GM12878 (cell line): ENCODE measurements at regions not wholly inside any gene's neighbourhood (a gene's known extent, or its start where the extent isn't known, plus 50 kb on each side); places are given as distances from the start of the nearest gene placed in this dataset.

Experiments
- ATAC-seq: fragments of 200-7000 bp; cut with Tn5 transposase; 3 replicates; pipeline ENCODE4 v1.9.1; 2020; ENCODE audit warnings: mild to moderate bottlenecking, moderate library complexity
- BruUV-seq: library from RNA; stranded (reverse); fragments of 400-500 nt; replicated peaks from 2 replicates; lab custom pipeline; 2021; lab: Mats Ljungman, UMichigan
- CTCF ChIA-PET: fragments of 300-600 bp; sonication (Branson Sonifier 250); formaldehyde crosslinking; extraction: SDS; loops from one replicate; lab custom pipeline; 2021; ENCODE audit warnings: inconsistent platforms; lab: Yijun Ruan, JAX
- POLR2A ChIA-PET: fragments of 350-600 bp; formaldehyde crosslinking; extraction: SDS; loops from one replicate; lab custom pipeline; 2021; ENCODE audit warnings: inconsistent platforms; lab: Charles Lee
- RAD21 ChIA-PET: fragments of 300-600 bp; sonication (Branson Sonifier 250); formaldehyde crosslinking; loops from one replicate; lab custom pipeline; 2023; ENCODE audit warnings: antibody characterized with exemption; ENCODE audit not compliant: unreplicated experiment; lab: Charles Lee
- SMC1A ChIA-PET: fragments of 300-600 bp; sonication (Branson Sonifier 250); formaldehyde crosslinking; loops from one replicate; lab custom pipeline; 2023; ENCODE audit not compliant: unreplicated experiment, uncharacterized antibody; lab: Charles Lee
- DNase-seq: peaks from one replicate; pipeline ENCODE4 v3.0.0-alpha.2; 2011; ENCODE audit warnings: low read depth, low spot score
- FAIRE-seq: peaks from 3 replicates; lab custom pipeline; 2011; peaks lifted over from hg19 to GRCh38; lab: Jason Lieb, UNC
- H2AFZ ChIP-seq: 2 replicates; pipeline ENCODE4 v1.6.0; 2011; ENCODE audit warnings: low read depth, low read length, control low read depth; ENCODE audit not compliant: control insufficient read depth
- H3K27ac ChIP-seq: 2 replicates; pipeline ENCODE4 v1.5.1; 2011; ENCODE audit warnings: control low read depth; ENCODE audit not compliant: control insufficient read depth, insufficient read depth
- H3K27me3 ChIP-seq, 2 experiments: replicated peaks in 1 of 2; 2 replicates each; pipeline versions ENCODE4 v1.6.0 to v1.6.1; 2011; ENCODE audit warnings: low read length in 1 of 2; ENCODE audit not compliant: control insufficient read depth in 2 of 2, insufficient read depth in 2 of 2
- H3K36me3 ChIP-seq, 2 experiments: 2 replicates each; pipeline ENCODE4 v1.5.1; 2011; ENCODE audit warnings: low read length in 1 of 2; ENCODE audit not compliant: control insufficient read depth in 2 of 2, insufficient read depth in 2 of 2
- H3K4me1 ChIP-seq: 2 replicates; pipeline ENCODE4 v1.6.1; 2011; ENCODE audit warnings: mild to moderate bottlenecking, low read length, moderate library complexity, mixed read lengths; ENCODE audit not compliant: control insufficient read depth, insufficient read depth
- H3K4me2 ChIP-seq: 2 replicates; pipeline ENCODE4 v1.6.0; 2011; ENCODE audit warnings: control low read depth; ENCODE audit not compliant: control insufficient read depth, insufficient read depth
- H3K4me3 ChIP-seq: fragments of 200-600 bp; sonication (generic); 2 replicates; pipeline ENCODE4 v1.5.1; 2016
- H3K79me2 ChIP-seq: 2 replicates; pipeline ENCODE4 v1.6.0; 2011; ENCODE audit warnings: low read length; ENCODE audit not compliant: control insufficient read depth, insufficient read depth
- H3K9ac ChIP-seq: 2 replicates; pipeline ENCODE4 v1.8.0; 2011; ENCODE audit warnings: low read length, control low read depth, mixed read lengths; ENCODE audit not compliant: control insufficient read depth, insufficient read depth
- H3K9me3 ChIP-seq: replicated peaks from 3 replicates; pipeline ENCODE4 v1.5.1; 2011; ENCODE audit warnings: mild to moderate bottlenecking, low read length; ENCODE audit not compliant: control insufficient read depth, insufficient read depth
- H4K20me1 ChIP-seq: 2 replicates; pipeline ENCODE4 v1.6.0; 2011; ENCODE audit not compliant: control insufficient read depth, insufficient read depth
- CHD2 ChIP-seq: IDR thresholded peaks from 2 replicates; pipeline ENCODE4 v1.6.1; 2011; ENCODE audit warnings: low read depth, low read length, improper control_type of control experiment, borderline replicate concordance
- CREB1 ChIP-seq: IDR thresholded peaks from 2 replicates; pipeline ENCODE4 v1.6.1; 2012; ENCODE audit warnings: low read depth, mild to moderate bottlenecking, inconsistent platforms
- CTCF ChIP-seq, 3 experiments: IDR thresholded peaks in 2 of 3; conservative IDR thresholded peaks in 1 of 3; 2 replicates each; pipeline ENCODE4 v1.5.1; 2011; ENCODE audit warnings: low read depth in 3 of 3, low read length in 3 of 3, mild to moderate bottlenecking in 3 of 3, control low read depth in 2 of 3, moderate library complexity in 2 of 3, inconsistent platforms in 1 of 3, mixed read lengths in 1 of 3; ENCODE audit not compliant: control insufficient read depth in 2 of 3, insufficient read depth in 1 of 3; ENCODE audit errors: extremely low read depth in 1 of 3
- EGR1 ChIP-seq, 2 experiments: IDR thresholded peaks; 1 replicate in 1 of 2; 2 replicates in 1 of 2; pipeline ENCODE4 v1.6.1; 2011 to 2012; ENCODE audit warnings: low read depth in 2 of 2, low read length in 2 of 2, borderline replicate concordance in 1 of 2, mild to moderate bottlenecking in 1 of 2, moderate library complexity in 1 of 2
- ESRRA ChIP-seq: IDR thresholded peaks from 2 replicates; pipeline ENCODE4 v1.6.1; 2012; ENCODE audit warnings: mild to moderate bottlenecking, low read length, improper control_type of control experiment
- MLLT1 ChIP-seq: fragments of 450-650 bp; IDR thresholded peaks from 2 replicates; pipeline ENCODE4 v1.6.1; 2016; ENCODE audit warnings: mild to moderate bottlenecking
- MTA3 ChIP-seq: IDR thresholded peaks from 2 replicates; pipeline ENCODE4 v1.6.1; 2012; ENCODE audit warnings: low read length, inconsistent platforms, borderline replicate concordance
- NRF1 ChIP-seq: conservative IDR thresholded peaks from 2 replicates; pipeline ENCODE4 v1.6.1; 2011; ENCODE audit warnings: mild to moderate bottlenecking, low read depth, low read length, improper control_type of control experiment
- TCF12 ChIP-seq: IDR thresholded peaks from 2 replicates; pipeline ENCODE4 v1.6.1; 2011; ENCODE audit warnings: low read depth, mild to moderate bottlenecking, low read length
- ZZZ3 ChIP-seq: IDR thresholded peaks from 2 replicates; pipeline ENCODE4 v1.6.1; 2011; ENCODE audit warnings: low read depth; ENCODE audit not compliant: control insufficient read depth, insufficient read length
- WGBS: methylation state at CpG from one replicate; pipeline ENCODE4 v1.1.6; 2016; ENCODE audit warnings: low lambda C conversion rate; ENCODE audit not compliant: insufficient replicate concordance, insufficient coverage; ENCODE audit errors: missing lambda C conversion rate; 5-methylcytosine and 5-hydroxymethylcytosine counted together
- in situ Hi-C: fragments of 300-500 bp; cut with MboI; formaldehyde crosslinking; loops from 9 replicates; pipeline ENCODE4 v1.14.3; 2018; ENCODE audit warnings: mixed read lengths
- intact Hi-C: fragments of 100-400 bp; cut with micrococcal nuclease; formaldehyde crosslinking; loops from one replicate; pipeline ENCODE4 v1.14.2; 2022; ENCODE audit not compliant: unreplicated experiment

- TF ChIP-seq CREB1 (no peak), MLLT1 (no peak), EGR1 (IDR thresholded peaks at IDR 0.05; ENCODE audit: borderline replicate concordance in 1 of 2, low read depth in 2 of 2, low read length in 2 of 2) (no peak), ESRRA (no peak), MTA3 (no peak), CHD2 (no peak), TCF12 (no peak), ZZZ3 (no peak), NRF1 (no peak), CTCF (IDR thresholded peaks at IDR 0.05 in 2 of 3, conservative IDR thresholded peaks at IDR 0.05 in 1 of 3; ENCODE audit: control insufficient read depth in 2 of 3, extremely low read depth in 1 of 3, insufficient read depth in 1 of 3, low read depth in 3 of 3, low read length in 3 of 3) (no peak)
- intact Hi-C loops = no loop called here
- ChIA-PET RAD21 (no interaction called here), SMC1A (interaction anchor here (0.6 kb wide), 1 partner anchor 996 kb away, joined by 3 read pairs; no protein-coding TSS in a partner anchor), POLR2A (no interaction called here), CTCF (no interaction called here)
- no peak for FAIRE-seq
- no peak for DNase-seq
- in situ Hi-C loops = no loop called here
- H3K27ac ChIP-seq = no peak overlapping the region
- H3K9ac ChIP-seq = no peak overlapping the region
- no peak for ATAC-seq
- H3K4me3 ChIP-seq = no peak overlapping the region
- H3K4me1 ChIP-seq = no peaks in the 10 kb centered on the region
- WGBS = 38% methylated on average over 4 of the region's 4 CpGs
- BruUV-seq = no TSS peak
- no peaks in the 10 kb centered on the region for H3K9me3 ChIP-seq
- no peaks in the 10 kb centered on the region for H3K36me3 ChIP-seq
- H3K79me2 ChIP-seq = no peaks in the 10 kb centered on the region
- no peak overlapping the region for H2AFZ ChIP-seq
- H3K4me2 ChIP-seq = no peak overlapping the region
- no peaks in the 10 kb centered on the region for H3K27me3 ChIP-seq
- no peaks in the 10 kb centered on the region for H4K20me1 ChIP-seq
These were observed 343.0 kb downstream of the BCAT1 start for GRCh38 chr12:24605916-24606315.
